ENCODE measurements at regions not wholly inside any gene's neighbourhood (a gene's known extent, or its start where the extent isn't known, plus 50 kb on each side); places are given as distances from the start of the nearest gene placed in this dataset.

DNA sequence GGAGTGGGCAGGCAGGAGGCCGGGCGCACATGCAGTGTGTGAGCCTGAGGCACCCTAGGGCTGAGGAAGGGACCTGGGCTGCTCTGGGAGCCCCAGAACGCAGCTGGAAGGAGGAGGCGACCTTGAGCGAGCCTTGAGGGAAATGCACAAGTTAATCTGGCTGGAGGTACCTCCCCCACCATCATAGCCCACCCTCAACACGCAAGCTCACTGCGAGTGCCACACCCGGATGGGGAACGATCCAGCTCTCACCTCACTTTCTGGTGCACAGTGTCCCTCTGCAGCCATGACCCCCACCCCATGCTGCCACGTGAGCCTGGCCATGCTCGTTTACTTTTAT is 162.4 kb upstream of the PPP2R2D start:
- TF ChIP-seq, protein P1, sequence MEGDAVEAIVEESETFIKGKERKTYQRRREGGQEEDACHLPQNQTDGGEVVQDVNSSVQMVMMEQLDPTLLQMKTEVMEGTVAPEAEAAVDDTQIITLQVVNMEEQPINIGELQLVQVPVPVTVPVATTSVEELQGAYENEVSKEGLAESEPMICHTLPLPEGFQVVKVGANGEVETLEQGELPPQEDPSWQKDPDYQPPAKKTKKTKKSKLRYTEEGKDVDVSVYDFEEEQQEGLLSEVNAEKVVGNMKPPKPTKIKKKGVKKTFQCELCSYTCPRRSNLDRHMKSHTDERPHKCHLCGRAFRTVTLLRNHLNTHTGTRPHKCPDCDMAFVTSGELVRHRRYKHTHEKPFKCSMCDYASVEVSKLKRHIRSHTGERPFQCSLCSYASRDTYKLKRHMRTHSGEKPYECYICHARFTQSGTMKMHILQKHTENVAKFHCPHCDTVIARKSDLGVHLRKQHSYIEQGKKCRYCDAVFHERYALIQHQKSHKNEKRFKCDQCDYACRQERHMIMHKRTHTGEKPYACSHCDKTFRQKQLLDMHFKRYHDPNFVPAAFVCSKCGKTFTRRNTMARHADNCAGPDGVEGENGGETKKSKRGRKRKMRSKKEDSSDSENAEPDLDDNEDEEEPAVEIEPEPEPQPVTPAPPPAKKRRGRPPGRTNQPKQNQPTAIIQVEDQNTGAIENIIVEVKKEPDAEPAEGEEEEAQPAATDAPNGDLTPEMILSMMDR (IDR thresholded peaks at IDR 0.05; ENCODE audit: low read length), result no peak
- no peak for TF ChIP-seq EZH2 (optimal IDR thresholded peaks at IDR 0.05; ENCODE audit: low read depth, low read length)

Measured in MM.1S (cell line).